SK-N-SH (cell line): ENCODE measurements at regions not wholly inside any gene's neighbourhood (a gene's known extent, or its start where the extent isn't known, plus 50 kb on each side); places are given as distances from the start of the nearest gene placed in this dataset.

Experiments used
- CTCF ChIA-PET: fragments of 300-600, 350-600 bp; formaldehyde crosslinking; extraction: SDS; loops from one replicate; lab custom pipeline; 2021; lab: Yijun Ruan, JAX
- POLR2A ChIA-PET: fragments of 350-600 bp; sonication (Branson Sonifier 250); formaldehyde crosslinking; extraction: SDS; loops from one replicate; lab custom pipeline; 2020; ENCODE audit warnings: antibody characterized with exemption, inconsistent platforms; lab: Yijun Ruan, JAX
- DNase-seq: peaks from one replicate; pipeline ENCODE4 v3.0.0; 2012
- H2AFZ ChIP-seq: fragments of 200-600 bp; sonication (generic); 2 replicates; pipeline ENCODE4 v1.8.1; 2016; ENCODE audit warnings: antibody characterized with exemption, mild to moderate bottlenecking, low read depth
- H3F3A ChIP-seq: fragments of 200-600 bp; sonication (generic); replicated peaks from 2 replicates; pipeline ENCODE3; 2016; ENCODE audit warnings: antibody characterized with exemption, mild to moderate bottlenecking; ENCODE audit not compliant: insufficient read depth
- H3K27ac ChIP-seq, 2 experiments: fragments of 200-500 bp in 1 of 2; fragments of 200-600 bp in 1 of 2; sonication (Bioruptor generic) in 1 of 2; sonication (generic), shearing (Covaris generic) in 1 of 2; 2 replicates each; pipeline versions ENCODE4 v1.5.1 to v1.6.1; 2014 to 2016; ENCODE audit warnings: low read depth in 2 of 2, inconsistent platforms in 1 of 2, low read length in 1 of 2, mild to moderate bottlenecking in 1 of 2, mixed read lengths in 1 of 2
- H3K27me3 ChIP-seq: fragments of 200-600 bp; sonication (generic), shearing (Covaris generic); 2 replicates; pipeline ENCODE4 v1.6.1; 2016; ENCODE audit warnings: mixed run types; ENCODE audit not compliant: insufficient read depth
- H3K36me3 ChIP-seq, 2 experiments: fragments of 200-500 bp in 1 of 2; fragments of 200-600 bp in 1 of 2; sonication (Bioruptor generic) in 1 of 2; sonication (generic) in 1 of 2; replicated peaks in 1 of 2; 2 replicates each; pipeline versions ENCODE3 to v1.5.1; 2014 to 2016; ENCODE audit warnings: low read length in 1 of 2, mild to moderate bottlenecking in 1 of 2; ENCODE audit not compliant: insufficient read depth in 2 of 2, control insufficient read depth in 1 of 2
- H3K4me1 ChIP-seq, 2 experiments: fragments of 200-500 bp in 1 of 2; fragments of 200-600 bp in 1 of 2; sonication (Bioruptor generic) in 1 of 2; sonication (generic), shearing (Covaris generic) in 1 of 2; 2 replicates each; pipeline versions ENCODE4 v1.5.1 to v1.6.1; 2014 to 2016; ENCODE audit warnings: low read depth in 1 of 2, low read length in 1 of 2, mixed run types in 1 of 2; ENCODE audit not compliant: insufficient read depth in 2 of 2, control insufficient read depth in 1 of 2
- H3K4me2 ChIP-seq: fragments of 200-600 bp; sonication (generic), shearing (Covaris generic); 2 replicates; pipeline ENCODE4 v1.6.1; 2017; ENCODE audit warnings: mixed run types
- H3K4me3 ChIP-seq, 2 experiments: fragments of 200-500 bp in 1 of 2; fragments of 200-600 bp in 1 of 2; sonication (Bioruptor generic) in 1 of 2; sonication (generic), shearing (Covaris generic) in 1 of 2; 2 replicates each; pipeline versions ENCODE4 v1.5.1 to v1.8.1; 2014 to 2016; ENCODE audit warnings: low read depth in 2 of 2, inconsistent platforms in 1 of 2, low read length in 1 of 2, mild to moderate bottlenecking in 1 of 2, mixed read lengths in 1 of 2, moderate library complexity in 1 of 2
- H3K79me2 ChIP-seq: fragments of 200-600 bp; sonication (generic); 2 replicates; pipeline ENCODE4 v1.8.1; 2017; ENCODE audit warnings: mild to moderate bottlenecking; ENCODE audit not compliant: insufficient read depth
- H3K9ac ChIP-seq: fragments of 200-600 bp; sonication (generic); 2 replicates; pipeline ENCODE4 v1.6.1; 2017; ENCODE audit warnings: mixed run types
- H3K9me2 ChIP-seq: fragments of 200-600 bp; sonication (generic); 2 replicates; pipeline ENCODE4 v1.6.1; 2017; ENCODE audit warnings: mixed run types
- H3K9me3 ChIP-seq: fragments of 200-600 bp; sonication (generic); 2 replicates; pipeline ENCODE4 v1.6.1; 2017; ENCODE audit warnings: mixed run types, mild to moderate bottlenecking, moderate library complexity
- H4K20me1 ChIP-seq: fragments of 200-600 bp; sonication (generic); 2 replicates; pipeline ENCODE4 v1.6.1; 2017; ENCODE audit warnings: mild to moderate bottlenecking, mixed run types; ENCODE audit not compliant: insufficient read depth
- CHD2 ChIP-seq: fragments of 150-350 bp; IDR thresholded peaks from 2 replicates; pipeline ENCODE4 v1.6.1; 2018; ENCODE audit warnings: low read length; ENCODE audit not compliant: partially characterized antibody
- ELF1 ChIP-seq: IDR thresholded peaks from 2 replicates; pipeline ENCODE4 v1.4.0; 2012
- EP300 ChIP-seq, 2 experiments: IDR thresholded peaks; 2 replicates each; pipeline versions ENCODE4 v1.4.0 to v1.6.1; 2012; ENCODE audit warnings: borderline replicate concordance in 1 of 2, low read depth in 1 of 2, low read length in 1 of 2
- FOXJ3 ChIP-seq: sonication (generic); formaldehyde crosslinking; IDR thresholded peaks from 2 replicates; pipeline ENCODE4 v1.5.1; 2020; ENCODE audit warnings: mild to moderate bottlenecking, missing genetic modification reagents
- FOXM1 ChIP-seq: IDR thresholded peaks from 2 replicates; pipeline ENCODE4 v1.4.0; 2012; ENCODE audit warnings: low read depth, mild to moderate bottlenecking
- GATA2 ChIP-seq: sonication (generic); formaldehyde crosslinking; IDR thresholded peaks from 2 replicates; pipeline ENCODE4 v1.5.0; 2020; ENCODE audit warnings: mild to moderate bottlenecking, missing genetic modification reagents
- IRF3 ChIP-seq: fragments of 150-350 bp; IDR thresholded peaks from 2 replicates; pipeline ENCODE4 v1.6.1; 2016; ENCODE audit warnings: mild to moderate bottlenecking, low read depth, low read length
- MEF2A ChIP-seq: IDR thresholded peaks from 2 replicates; pipeline ENCODE4 v1.4.0; 2012; ENCODE audit warnings: low read depth, borderline replicate concordance
- MXI1 ChIP-seq: IDR thresholded peaks from 2 replicates; pipeline ENCODE4 v1.6.1; 2012; ENCODE audit warnings: mild to moderate bottlenecking, low read depth, low read length, improper control_type of control experiment
- NFIC ChIP-seq: IDR thresholded peaks from 2 replicates; pipeline ENCODE4 v1.4.0; 2012; ENCODE audit warnings: borderline replicate concordance
- NRF1 ChIP-seq: IDR thresholded peaks from 2 replicates; pipeline ENCODE4 v1.6.1; 2012; ENCODE audit warnings: low read depth, mild to moderate bottlenecking, low read length
- POLR2AphosphoS5 ChIP-seq: IDR thresholded peaks from 2 replicates; pipeline ENCODE4 v1.6.1; 2012; ENCODE audit warnings: low read depth, low read length
- RCOR1 ChIP-seq: fragments of 150-350 bp; IDR thresholded peaks from 2 replicates; pipeline ENCODE4 v1.6.1; 2017; ENCODE audit warnings: antibody characterized with exemption, low read length
- SIN3A ChIP-seq: IDR thresholded peaks from 2 replicates; pipeline ENCODE4 v1.6.1; 2012; ENCODE audit warnings: low read depth, mild to moderate bottlenecking, low read length, moderate library complexity, borderline replicate concordance
- TAF1 ChIP-seq: IDR thresholded peaks from 2 replicates; pipeline ENCODE4 v1.6.1; 2012; ENCODE audit warnings: low read depth, mild to moderate bottlenecking, low read length, moderate library complexity, borderline replicate concordance
- TCF12 ChIP-seq: IDR thresholded peaks from 2 replicates; pipeline ENCODE4 v1.4.0; 2012
- TEAD4 ChIP-seq: IDR thresholded peaks from 2 replicates; pipeline ENCODE4 v1.4.0; 2012; ENCODE audit warnings: mild to moderate bottlenecking, borderline replicate concordance; ENCODE audit not compliant: insufficient read depth
- WGBS: methylation state at CpG from one replicate; pipeline ENCODE4 v1.1.6; 2017; ENCODE audit warnings: low lambda C conversion rate; 5-methylcytosine and 5-hydroxymethylcytosine counted together
- TF ChIP-seq, protein P1 (sequence below): IDR thresholded peaks from 2 replicates; pipeline ENCODE4 v1.4.0; 2012; ENCODE audit warnings: low read depth
- TF ChIP-seq, protein P2 (sequence below): IDR thresholded peaks from 2 replicates; pipeline ENCODE4 v1.6.1; 2012; ENCODE audit warnings: mild to moderate bottlenecking, low read depth, low read length, moderate library complexity

DNA sequence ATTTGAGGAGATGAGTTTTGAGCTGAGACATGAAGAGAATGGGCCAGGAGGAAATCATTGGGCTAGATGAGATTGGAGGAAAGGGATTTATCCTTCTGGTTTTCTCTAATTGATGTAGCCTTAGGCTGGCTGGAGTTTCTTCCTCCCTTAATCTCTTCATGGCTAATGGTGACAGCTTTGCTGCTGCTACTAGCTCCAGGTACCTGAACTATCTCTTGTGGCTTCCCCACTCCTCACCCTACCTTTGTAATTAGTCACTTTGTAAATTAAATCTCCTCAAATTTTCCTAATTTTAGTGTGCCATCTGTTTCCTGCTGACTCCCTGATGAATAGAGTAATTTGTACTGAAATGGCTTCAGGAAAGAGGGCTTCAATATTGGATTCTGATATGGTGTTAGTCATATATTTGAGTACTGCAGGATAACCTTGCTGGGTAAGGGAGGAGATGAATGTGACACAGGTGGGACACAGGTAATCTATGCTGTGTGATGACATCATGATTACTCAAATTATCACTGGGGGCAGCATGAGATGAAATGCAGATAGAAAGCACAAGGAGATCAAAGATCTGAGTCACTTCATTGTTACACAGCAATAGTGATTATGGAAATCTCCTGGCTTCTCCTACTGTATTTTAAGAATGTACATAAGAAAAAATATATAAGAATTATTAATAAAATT is 1134.1 kb upstream of the DDX18 start:
- no peak overlapping the region for H3K4me2 ChIP-seq
- no peak overlapping the region for H3K27ac ChIP-seq
- no peak overlapping the region for H2AFZ ChIP-seq
- no peak overlapping the region for H3K9ac ChIP-seq
- no peaks in the 10 kb centered on the region; the same call in 1 of the 2 replicates for H3K9me3 ChIP-seq
- no peaks in the 10 kb centered on the region for H3K36me3 ChIP-seq
- TF ChIP-seq EP300 (IDR thresholded peaks at IDR 0.05; ENCODE audit: borderline replicate concordance in 1 of 2, low read depth in 1 of 2, low read length in 1 of 2) (no peak), NFIC (no peak), POLR2AphosphoS5 (no peak), MXI1 (no peak), FOXJ3 (CRISPR knock-in tag) (no peak), MEF2A (no peak)
- TF ChIP-seq, protein P1, sequence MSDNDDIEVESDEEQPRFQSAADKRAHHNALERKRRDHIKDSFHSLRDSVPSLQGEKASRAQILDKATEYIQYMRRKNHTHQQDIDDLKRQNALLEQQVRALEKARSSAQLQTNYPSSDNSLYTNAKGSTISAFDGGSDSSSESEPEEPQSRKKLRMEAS: no peak
- TF ChIP-seq, all 33 proteins: peak for 0
- POLR2A ChIA-PET: no interaction called here
- Histone ChIP-seq H3F3A (no peaks in the 10 kb centered on the region), H3K79me2 (no peaks in the 10 kb centered on the region), H3K9me2 (no peaks in the 10 kb centered on the region), H3K4me1 (no peaks in the 10 kb centered on the region), H4K20me1 (no peaks in the 10 kb centered on the region), H3K4me3 (no peak overlapping the region), H3K27me3 (no peaks in the 10 kb centered on the region)
- DNase-seq: peak; percentile 0
- CTCF ChIA-PET: no interaction called here

DNA sequence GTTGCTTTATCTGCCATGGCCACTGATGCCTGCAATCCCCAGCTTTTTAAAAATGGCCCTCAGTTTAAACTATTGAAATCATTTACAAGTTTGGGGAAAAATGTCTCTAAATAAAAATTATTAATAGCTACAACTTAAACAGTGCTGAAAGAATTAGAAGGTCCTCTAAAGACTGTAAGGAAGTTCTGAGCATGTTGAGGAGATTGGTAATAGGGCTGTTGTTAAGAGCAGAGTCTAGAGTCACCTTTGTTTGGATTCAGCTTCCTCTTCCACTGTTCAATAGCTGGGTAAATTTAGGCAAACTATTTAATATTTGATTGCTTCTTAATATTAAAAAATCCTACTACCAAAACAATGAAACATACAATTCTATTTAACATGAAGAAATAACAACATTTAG is 1127.1 kb upstream of the DDX18 start:
- H3K27me3 ChIP-seq: no peaks in the 10 kb centered on the region
- CTCF ChIA-PET: no interaction called here

GRCh38 chr2:116692988-116693387 is 1121.5 kb upstream of the DDX18 start:
- H4K20me1 ChIP-seq: no peaks in the 10 kb centered on the region
- no peaks in the 10 kb centered on the region for H3K9me2 ChIP-seq
- CTCF ChIA-PET: no interaction called here
- no peak for TF ChIP-seq TCF12
- TF ChIP-seq, protein P1: no peak
- no peak for TF ChIP-seq IRF3
- TF ChIP-seq FOXJ3 (CRISPR knock-in tag): no peak
- no peak for TF ChIP-seq RCOR1
- TF ChIP-seq, protein P2, sequence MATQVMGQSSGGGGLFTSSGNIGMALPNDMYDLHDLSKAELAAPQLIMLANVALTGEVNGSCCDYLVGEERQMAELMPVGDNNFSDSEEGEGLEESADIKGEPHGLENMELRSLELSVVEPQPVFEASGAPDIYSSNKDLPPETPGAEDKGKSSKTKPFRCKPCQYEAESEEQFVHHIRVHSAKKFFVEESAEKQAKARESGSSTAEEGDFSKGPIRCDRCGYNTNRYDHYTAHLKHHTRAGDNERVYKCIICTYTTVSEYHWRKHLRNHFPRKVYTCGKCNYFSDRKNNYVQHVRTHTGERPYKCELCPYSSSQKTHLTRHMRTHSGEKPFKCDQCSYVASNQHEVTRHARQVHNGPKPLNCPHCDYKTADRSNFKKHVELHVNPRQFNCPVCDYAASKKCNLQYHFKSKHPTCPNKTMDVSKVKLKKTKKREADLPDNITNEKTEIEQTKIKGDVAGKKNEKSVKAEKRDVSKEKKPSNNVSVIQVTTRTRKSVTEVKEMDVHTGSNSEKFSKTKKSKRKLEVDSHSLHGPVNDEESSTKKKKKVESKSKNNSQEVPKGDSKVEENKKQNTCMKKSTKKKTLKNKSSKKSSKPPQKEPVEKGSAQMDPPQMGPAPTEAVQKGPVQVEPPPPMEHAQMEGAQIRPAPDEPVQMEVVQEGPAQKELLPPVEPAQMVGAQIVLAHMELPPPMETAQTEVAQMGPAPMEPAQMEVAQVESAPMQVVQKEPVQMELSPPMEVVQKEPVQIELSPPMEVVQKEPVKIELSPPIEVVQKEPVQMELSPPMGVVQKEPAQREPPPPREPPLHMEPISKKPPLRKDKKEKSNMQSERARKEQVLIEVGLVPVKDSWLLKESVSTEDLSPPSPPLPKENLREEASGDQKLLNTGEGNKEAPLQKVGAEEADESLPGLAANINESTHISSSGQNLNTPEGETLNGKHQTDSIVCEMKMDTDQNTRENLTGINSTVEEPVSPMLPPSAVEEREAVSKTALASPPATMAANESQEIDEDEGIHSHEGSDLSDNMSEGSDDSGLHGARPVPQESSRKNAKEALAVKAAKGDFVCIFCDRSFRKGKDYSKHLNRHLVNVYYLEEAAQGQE: no peak
- TF ChIP-seq TEAD4: no peak
- TF ChIP-seq ELF1: no peak
- no peak for TF ChIP-seq GATA2 (CRISPR knock-in tag)
- TF ChIP-seq EP300 (IDR thresholded peaks at IDR 0.05; ENCODE audit: borderline replicate concordance in 1 of 2, low read depth in 1 of 2, low read length in 1 of 2): no peak
- TF ChIP-seq SIN3A: no peak

More for the DNA sequence above, 1127.1 kb upstream of the DDX18 start:
- DNase-seq: no peak
- H3F3A ChIP-seq: no peaks in the 10 kb centered on the region
- H3K36me3 ChIP-seq: no peaks in the 10 kb centered on the region
- H3K4me3 ChIP-seq: no peak overlapping the region
- POLR2A ChIA-PET: no interaction called here
- no peak overlapping the region for H3K4me2 ChIP-seq
- no peaks in the 10 kb centered on the region for H4K20me1 ChIP-seq
- H2AFZ ChIP-seq: no peak overlapping the region
- TF ChIP-seq ELF1: no peak
- TF ChIP-seq CHD2: no peak
- no peak for TF ChIP-seq NRF1
- TF ChIP-seq MXI1: no peak
- no peak for TF ChIP-seq NFIC
- TF ChIP-seq FOXM1: no peak
- TF ChIP-seq TAF1: no peak
- TF ChIP-seq, all 33 proteins: peak for 0
- Histone ChIP-seq H3K27ac (no peak overlapping the region), H3K9me2 (no peaks in the 10 kb centered on the region), H3K9ac (no peak overlapping the region), H3K9me3 (no peaks in the 10 kb centered on the region; the same call in none of the 2 replicates), H3K4me1 (no peaks in the 10 kb centered on the region), H3K79me2 (no peaks in the 10 kb centered on the region)

More at GRCh38 chr2:116692988-116693387, 1121.5 kb upstream of the DDX18 start:
- Histone ChIP-seq H3K27ac (no peak overlapping the region), H3K79me2 (no peaks in the 10 kb centered on the region), H3K9me3 (no peaks in the 10 kb centered on the region; the same call in 1 of the 2 replicates), H3F3A (no peaks in the 10 kb centered on the region), H3K4me3 (no peak overlapping the region), H3K4me1 (no peaks in the 10 kb centered on the region), H3K9ac (no peak overlapping the region), H3K27me3 (no peaks in the 10 kb centered on the region), H3K36me3 (no peaks in the 10 kb centered on the region), H2AFZ (no peak overlapping the region), H3K4me2 (no peak overlapping the region)
- DNase-seq: no peak
- WGBS: 9% methylated on average over 2 of the region's 2 CpGs
- POLR2A ChIA-PET: no interaction called here
